Fibroblast of lung (primary cell): ENCODE measurements at regions not wholly inside any gene's neighbourhood (a gene's known extent, or its start where the extent isn't known, plus 50 kb on each side); places are given as distances from the start of the nearest gene placed in this dataset.

Experiments
- CTCF ChIP-seq, 2 donors: IDR thresholded peaks in 1 of 2; conservative IDR thresholded peaks in 1 of 2; 1 replicate in 1 of 2; 2 replicates in 1 of 2; pipeline ENCODE4 v1.5.1; 2011 to 2012; ENCODE audit warnings: low read length in 2 of 2, control low read depth in 1 of 2, inconsistent platforms in 1 of 2, low read depth in 1 of 2, mild to moderate bottlenecking in 1 of 2
- EZH2 ChIP-seq: IDR thresholded peaks from 2 replicates; pipeline ENCODE4 v1.5.1; 2012; ENCODE audit warnings: low read length, control low read depth, mild to moderate bottlenecking; ENCODE audit errors: missing control alignments

- TF ChIP-seq CTCF (conservative IDR thresholded peaks at IDR 0.05 in 1 of 2, IDR thresholded peaks at IDR 0.05 in 1 of 2; ENCODE audit: low read depth in 1 of 2, low read length in 2 of 2) (no peak), EZH2 (no peak)
Measured at GRCh38 chrX:34467437-34467836, 189.6 kb downstream of the TMEM47 start.
